HT1080 (cell line): ENCODE measurements at regions not wholly inside any gene's neighbourhood (a gene's known extent, or its start where the extent isn't known, plus 50 kb on each side); places are given as distances from the start of the nearest gene placed in this dataset. TPM values are rescaled to one million over a fixed set of nuclear protein-coding genes. Genes with fewer than 3 reads are reported as not detected.

Experiments used
- DNase-seq: peaks from one replicate; pipeline ENCODE4 v3.0.0-alpha.2; 2015; ENCODE audit warnings: low read depth
- small RNA-seq: library from RNA; depleted of rRNA; stranded (forward); fragments of <200 nt; gene quantifications from one replicate; pipeline ENCODE3, GENCODE V24; 2014

DNA sequence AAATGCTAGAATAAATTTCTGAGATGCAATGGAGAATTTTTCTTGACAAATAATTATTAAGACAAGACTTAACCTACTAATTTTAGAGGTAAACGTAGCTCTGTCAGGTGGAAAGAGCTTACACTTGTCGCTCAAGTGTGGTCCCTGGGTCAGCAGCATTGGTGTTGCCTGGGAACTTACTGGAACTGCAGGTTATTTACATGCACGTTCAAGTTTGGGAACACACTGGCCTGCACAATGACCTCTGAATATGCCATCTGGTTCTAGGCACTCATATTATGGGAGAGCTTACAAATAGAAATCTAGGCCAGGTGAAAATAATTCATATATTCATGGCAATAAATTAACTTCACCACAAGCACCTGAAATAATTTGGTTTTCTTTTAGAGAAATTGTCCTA lies 88.5 kb upstream of the BCL9 start:
- DNase-seq: no peak

- peak; percentile 9 for DNase-seq
Observed at GRCh38 chr1:147463022-147463421, 78.3 kb upstream of the BCL9 start.

DNA sequence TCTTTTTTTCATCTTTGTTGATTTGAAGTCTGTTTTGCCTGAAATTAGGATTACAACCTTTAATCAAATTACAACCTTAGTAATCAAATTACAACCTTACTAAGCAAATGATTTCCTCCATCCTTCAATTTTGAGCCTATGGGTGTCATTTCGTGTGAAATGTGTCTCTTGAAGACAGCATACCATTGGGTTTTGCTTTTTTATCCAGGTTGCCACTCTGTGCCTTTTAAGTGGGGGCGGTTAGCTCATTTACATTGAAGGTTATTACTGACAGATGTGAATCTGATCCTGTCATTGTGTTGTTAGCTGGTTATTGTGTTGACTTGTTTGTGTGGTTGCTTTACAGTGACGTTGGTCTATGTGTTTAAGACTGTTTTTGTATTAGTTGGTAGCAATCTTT lies 74.8 kb upstream of the BCL9 start:
- no peak for DNase-seq

- no peak for DNase-seq
Observed at GRCh38 chr1:147470079-147470478, 71.2 kb upstream of the BCL9 start.

GRCh38 chr1:147472489-147472888 lies 68.8 kb upstream of the BCL9 start:
- DNase-seq: no peak

- DNase-seq: no peak
Observed at GRCh38 chr1:147472966-147473732, 68.2 kb upstream of the BCL9 start.

- no peak for DNase-seq
Observed at GRCh38 chr1:147473733-147474049, 67.6 kb upstream of the BCL9 start.

DNA sequence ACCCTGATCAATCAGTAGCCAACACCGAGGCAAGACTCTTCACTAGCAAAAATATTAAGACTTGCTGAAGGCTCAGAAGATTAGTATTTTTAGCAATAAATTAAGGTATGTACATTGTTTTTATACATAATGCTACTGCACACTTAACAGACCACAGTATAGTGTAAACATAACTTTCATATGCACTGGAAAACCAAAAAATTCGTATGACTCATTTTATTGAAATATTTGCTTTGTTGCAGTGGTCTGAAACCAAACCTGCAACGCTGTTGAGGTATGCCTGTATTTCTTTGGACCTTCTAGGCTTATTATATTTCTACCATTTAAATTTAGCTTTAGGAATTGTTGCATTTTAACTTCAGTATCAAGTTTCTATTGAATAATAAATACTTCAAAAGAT lies 65.8 kb upstream of the BCL9 start:
- no peak for DNase-seq

- DNase-seq: no peak
Observed at GRCh38 chr1:147478521-147478920, 62.8 kb upstream of the BCL9 start.

GRCh38 chr1:147479864-147480564 lies 61.3 kb upstream of the BCL9 start:
- no peak for DNase-seq

GRCh38 chr1:147480565-147480935 lies 60.8 kb upstream of the BCL9 start:
- DNase-seq: no peak

DNA sequence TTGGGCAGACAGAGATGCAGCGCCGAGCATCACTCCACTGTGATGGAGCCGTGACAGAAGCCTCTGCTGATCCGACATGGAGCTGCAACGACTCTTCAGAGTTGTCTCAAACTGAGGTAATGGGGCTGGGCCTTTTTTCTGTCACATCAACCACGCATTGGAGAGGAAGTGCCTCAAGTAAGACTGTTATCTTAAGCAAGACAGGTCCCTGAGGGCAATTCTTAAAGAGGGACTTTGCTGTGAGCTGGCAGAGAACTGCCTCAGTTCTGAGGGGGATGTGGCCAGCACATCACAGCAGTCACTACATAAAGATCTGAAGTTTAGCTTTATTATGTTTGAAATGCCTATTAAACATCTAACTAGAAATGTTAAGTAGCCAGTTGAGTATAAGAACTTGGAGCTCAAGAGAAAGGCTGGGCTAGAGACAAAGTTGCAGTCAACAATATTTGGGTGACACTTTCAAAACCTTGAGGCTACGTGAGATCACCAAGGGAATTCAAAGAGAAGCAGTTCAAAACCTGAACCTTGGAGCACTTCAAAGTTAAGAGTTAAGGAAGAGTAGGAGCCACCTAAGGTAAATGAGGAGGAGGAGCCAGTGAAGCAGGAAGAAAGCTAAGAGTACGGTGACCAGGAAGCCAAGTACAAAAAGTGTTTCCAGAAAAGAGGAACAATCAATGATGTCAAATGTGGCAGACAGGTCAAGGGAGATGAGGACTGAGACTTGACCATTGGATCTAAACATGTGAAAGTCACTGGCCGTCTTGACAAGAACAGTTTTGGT lies 54.2 kb upstream of the BCL9 start:
- DNase-seq: no peak

DNA sequence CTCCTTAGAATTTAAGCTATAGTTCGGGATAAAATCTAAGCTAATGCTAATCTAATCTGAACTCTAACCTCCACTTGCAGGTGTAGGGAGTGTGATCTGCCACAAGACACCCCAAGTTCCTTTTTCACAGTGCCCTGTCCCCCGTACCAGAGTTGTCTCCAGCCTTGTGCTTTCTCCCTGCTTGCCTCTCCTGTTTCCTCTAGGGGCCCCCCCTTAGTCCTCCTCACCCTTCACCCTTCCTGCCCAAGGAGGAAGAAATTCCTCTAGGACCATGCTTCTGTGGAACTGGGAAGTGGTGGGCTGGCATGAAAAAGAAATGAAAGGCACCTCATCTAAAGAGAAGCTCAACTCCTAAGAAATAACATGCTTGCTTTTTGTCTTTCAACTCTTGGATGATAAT lies 50.2 kb upstream of the BCL9 start:
- DNase-seq: no peak

Small RNA genes in the stretch of these regions (small RNA-seq; reads per million reads assigned to genes)
- gene RF00019: not detected
